A673 (cell line): ENCODE measurements at regions not wholly inside any gene's neighbourhood (a gene's known extent, or its start where the extent isn't known, plus 50 kb on each side); places are given as distances from the start of the nearest gene placed in this dataset.

ENCODE experiments used
- BruUV-seq: library from RNA; stranded (reverse); fragments of 400-500 nt; replicated peaks from 2 replicates; lab custom pipeline; 2021; lab: Mats Ljungman, UMichigan
- CTCF ChIA-PET: fragments of 300-600 bp; sonication (Branson Sonifier 250); formaldehyde crosslinking; loops from one replicate; lab custom pipeline; 2022; ENCODE audit warnings: antibody characterized with exemption; lab: Charles Lee
- POLR2A ChIA-PET: fragments of 300-600 bp; sonication (Branson Sonifier 250); formaldehyde crosslinking; loops from one replicate; lab custom pipeline; 2022; ENCODE audit warnings: antibody characterized with exemption; ENCODE audit not compliant: low non-redundant PET; lab: Charles Lee
- DNase-seq: peaks from one replicate; pipeline ENCODE4 v3.0.0-alpha.2; 2015; ENCODE audit warnings: low spot score
- H3K27ac ChIP-seq: fragments of 200-600 bp; sonication (generic); 2 replicates; pipeline ENCODE4 v1.5.1; 2016; ENCODE audit warnings: mixed run types, low read depth, mild to moderate bottlenecking, mixed read lengths, antibody characterized with exemption, low read length; ENCODE audit not compliant: poor library complexity, severe bottlenecking
- H3K27me3 ChIP-seq: fragments of 200-600 bp; sonication (generic); replicated peaks from 2 replicates; pipeline ENCODE4 v1.6.1; 2017; ENCODE audit warnings: mixed run types, low read depth, mild to moderate bottlenecking, mixed read lengths, antibody characterized with exemption, low read length; ENCODE audit not compliant: insufficient read depth, poor library complexity
- H3K36me3 ChIP-seq: fragments of 200-600 bp; sonication (generic); 2 replicates; pipeline ENCODE4 v1.6.1; 2016; ENCODE audit warnings: mixed run types, mild to moderate bottlenecking, mixed read lengths, antibody characterized with exemption, low read length; ENCODE audit not compliant: insufficient read depth, poor library complexity, severe bottlenecking
- H3K4me1 ChIP-seq: fragments of 200-600 bp; sonication (generic); 2 replicates; pipeline ENCODE4 v1.6.1; 2017; ENCODE audit warnings: mixed run types, mild to moderate bottlenecking, mixed read lengths, antibody characterized with exemption, low read length; ENCODE audit not compliant: insufficient read depth, poor library complexity, severe bottlenecking
- H3K4me3 ChIP-seq: fragments of 200-600 bp; sonication (generic); 2 replicates; pipeline ENCODE4 v1.5.1; 2016; ENCODE audit warnings: low read depth, mixed run types, mild to moderate bottlenecking, mixed read lengths, low read length; ENCODE audit not compliant: poor library complexity, severe bottlenecking
- H3K9me3 ChIP-seq: fragments of 200-600 bp; sonication (generic); 2 replicates; pipeline ENCODE4 v1.6.1; 2016; ENCODE audit warnings: mixed run types, low read depth, mild to moderate bottlenecking, mixed read lengths, antibody characterized with exemption, low read length; ENCODE audit not compliant: poor library complexity, severe bottlenecking
- EZH2 ChIP-seq: fragments of 200-600 bp; sonication (generic); IDR thresholded peaks from 2 replicates; pipeline ENCODE4 v1.6.1; 2017; ENCODE audit warnings: borderline replicate concordance, low read depth, mild to moderate bottlenecking, mixed read lengths, antibody characterized with exemption, low read length; ENCODE audit not compliant: poor library complexity, severe bottlenecking
- intact Hi-C: fragments of 100-400 bp; cut with micrococcal nuclease; formaldehyde crosslinking; loops from one replicate; pipeline ENCODE4 v1.10.0; 2022; ENCODE audit not compliant: unreplicated experiment
- TF ChIP-seq, protein P1 (sequence below): fragments of 300-800, 200-600 bp; sonication (generic); conservative IDR thresholded peaks from 2 replicates; pipeline ENCODE4 v1.5.1; 2017; ENCODE audit warnings: low read depth, mild to moderate bottlenecking, antibody characterized with exemption, low read length, moderate library complexity, mixed read lengths

DNA sequence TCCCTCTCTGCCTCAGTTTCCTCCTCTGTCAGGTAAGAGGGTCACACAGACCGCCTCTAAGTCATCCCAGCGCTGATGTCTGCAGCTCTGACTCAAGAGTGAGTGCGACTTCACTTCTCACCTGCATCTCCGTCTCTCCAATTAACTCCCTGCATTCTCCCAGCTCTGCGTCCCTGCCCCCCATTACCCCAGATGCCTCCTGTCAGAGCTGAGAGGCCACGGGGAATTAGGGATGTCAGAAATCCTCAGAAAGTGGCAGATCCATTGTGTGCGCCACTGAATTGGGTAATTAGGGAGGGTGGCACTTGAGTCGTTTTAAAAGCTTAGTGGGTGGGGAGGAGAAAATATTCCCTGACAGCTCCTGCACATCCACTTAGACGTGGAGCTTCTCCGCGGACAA is 885.4 kb upstream of the EEF2KMT start:
- Histone ChIP-seq H3K27me3 (no peaks in the 10 kb centered on the region), H3K4me1 (no peaks in the 10 kb centered on the region), H3K36me3 (no peaks in the 10 kb centered on the region), H3K27ac (no peak overlapping the region), H3K9me3 (no peaks in the 10 kb centered on the region), H3K4me3 (no peak overlapping the region)
- DNase-seq = no peak
- CTCF ChIA-PET = no interaction called here
- TF ChIP-seq, protein P1, sequence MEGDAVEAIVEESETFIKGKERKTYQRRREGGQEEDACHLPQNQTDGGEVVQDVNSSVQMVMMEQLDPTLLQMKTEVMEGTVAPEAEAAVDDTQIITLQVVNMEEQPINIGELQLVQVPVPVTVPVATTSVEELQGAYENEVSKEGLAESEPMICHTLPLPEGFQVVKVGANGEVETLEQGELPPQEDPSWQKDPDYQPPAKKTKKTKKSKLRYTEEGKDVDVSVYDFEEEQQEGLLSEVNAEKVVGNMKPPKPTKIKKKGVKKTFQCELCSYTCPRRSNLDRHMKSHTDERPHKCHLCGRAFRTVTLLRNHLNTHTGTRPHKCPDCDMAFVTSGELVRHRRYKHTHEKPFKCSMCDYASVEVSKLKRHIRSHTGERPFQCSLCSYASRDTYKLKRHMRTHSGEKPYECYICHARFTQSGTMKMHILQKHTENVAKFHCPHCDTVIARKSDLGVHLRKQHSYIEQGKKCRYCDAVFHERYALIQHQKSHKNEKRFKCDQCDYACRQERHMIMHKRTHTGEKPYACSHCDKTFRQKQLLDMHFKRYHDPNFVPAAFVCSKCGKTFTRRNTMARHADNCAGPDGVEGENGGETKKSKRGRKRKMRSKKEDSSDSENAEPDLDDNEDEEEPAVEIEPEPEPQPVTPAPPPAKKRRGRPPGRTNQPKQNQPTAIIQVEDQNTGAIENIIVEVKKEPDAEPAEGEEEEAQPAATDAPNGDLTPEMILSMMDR = no peak
- no peak for TF ChIP-seq EZH2
- intact Hi-C loops = no loop called here
- BruUV-seq = no TSS peak
- POLR2A ChIA-PET = no interaction called here

- Histone ChIP-seq H3K27me3 (no peaks in the 10 kb centered on the region), H3K4me3 (no peak overlapping the region), H3K36me3 (no peaks in the 10 kb centered on the region), H3K27ac (no peak overlapping the region), H3K9me3 (no peaks in the 10 kb centered on the region), H3K4me1 (no peaks in the 10 kb centered on the region)
- BruUV-seq = no TSS peak
- POLR2A ChIA-PET = no interaction called here
- DNase-seq = no peak
- intact Hi-C loops = no loop called here
- CTCF ChIA-PET = no interaction called here
- TF ChIP-seq EZH2 = no peak
- TF ChIP-seq, protein P1 = no peak
Measured at GRCh38 chr16:5979905-5980550, 882.4 kb upstream of the EEF2KMT start.

- H3K4me3 ChIP-seq = no peak overlapping the region
- TF ChIP-seq, protein P1 = no peak
- TF ChIP-seq EZH2 = no peak
- no peak overlapping the region for H3K27ac ChIP-seq
- ChIA-PET CTCF (no interaction called here), POLR2A (no interaction called here)
- no peaks in the 10 kb centered on the region for H3K9me3 ChIP-seq
- H3K27me3 ChIP-seq = no peaks in the 10 kb centered on the region
- no peak for DNase-seq
- H3K4me1 ChIP-seq = no peaks in the 10 kb centered on the region
- H3K36me3 ChIP-seq = no peaks in the 10 kb centered on the region
- BruUV-seq = no TSS peak
- intact Hi-C loops = no loop called here
Measured at GRCh38 chr16:5977329-5977728, 879.7 kb upstream of the EEF2KMT start.
